Neural crest cell (in vitro differentiated cells): ENCODE measurements at regions not wholly inside any gene's neighbourhood (a gene's known extent, or its start where the extent isn't known, plus 50 kb on each side); places are given as distances from the start of the nearest gene placed in this dataset.

ENCODE experiments used
- DNase-seq: peaks from one replicate; pipeline ENCODE4 v3.0.0; 2021; ENCODE audit warnings: low read depth, mixed read lengths, low spot score
- H3K27ac Mint-ChIP-seq: one replicate; pipeline ENCODE4 v1.8.0; 2021; ENCODE audit warnings: mild to moderate bottlenecking, mixed read lengths; ENCODE audit not compliant: unreplicated experiment
- H3K27me3 Mint-ChIP-seq: 2 replicates; pipeline ENCODE4 v1.8.0; 2021; ENCODE audit warnings: low read depth, mild to moderate bottlenecking, mixed read lengths
- H3K36me3 Mint-ChIP-seq: 2 replicates; pipeline ENCODE4 v1.8.0; 2021; ENCODE audit warnings: low read depth, mild to moderate bottlenecking, mixed read lengths
- H3K4me1 Mint-ChIP-seq: 2 replicates; pipeline ENCODE4 v1.8.0; 2021; ENCODE audit warnings: mixed read lengths
- H3K4me3 Mint-ChIP-seq: one replicate; pipeline ENCODE4 v1.8.0; 2021; ENCODE audit warnings: mild to moderate bottlenecking, mixed read lengths
- H3K9me3 Mint-ChIP-seq: 2 replicates; pipeline ENCODE4 v1.8.0; 2021; ENCODE audit warnings: mixed read lengths
- TF ChIP-seq, protein P1 (sequence below): fragments of 200-600 bp; sonication (generic); conservative IDR thresholded peaks from 2 replicates; pipeline ENCODE4 v1.5.0; 2021; ENCODE audit warnings: antibody characterized with exemption, mild to moderate bottlenecking

DNA sequence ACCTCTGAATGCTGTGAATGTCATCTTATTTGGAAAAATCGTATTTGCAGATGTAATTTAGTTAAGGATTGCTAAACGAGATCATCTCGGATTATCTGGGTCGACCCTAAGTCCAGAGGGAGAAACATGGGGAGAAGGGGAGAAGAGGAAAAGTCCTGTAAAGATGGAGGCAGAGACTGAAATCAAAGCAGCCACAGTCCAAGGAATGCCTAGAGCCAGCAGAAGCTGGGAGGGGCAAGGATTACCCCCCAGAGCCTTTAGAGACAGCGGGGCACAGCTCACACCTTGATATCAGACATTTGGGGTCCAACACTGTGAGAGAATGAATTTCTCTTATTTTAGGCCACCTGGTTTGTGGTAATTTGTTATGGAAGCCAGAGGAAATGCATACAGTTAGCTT is 104.9 kb upstream of the YPEL5 start:
- TF ChIP-seq, protein P1, sequence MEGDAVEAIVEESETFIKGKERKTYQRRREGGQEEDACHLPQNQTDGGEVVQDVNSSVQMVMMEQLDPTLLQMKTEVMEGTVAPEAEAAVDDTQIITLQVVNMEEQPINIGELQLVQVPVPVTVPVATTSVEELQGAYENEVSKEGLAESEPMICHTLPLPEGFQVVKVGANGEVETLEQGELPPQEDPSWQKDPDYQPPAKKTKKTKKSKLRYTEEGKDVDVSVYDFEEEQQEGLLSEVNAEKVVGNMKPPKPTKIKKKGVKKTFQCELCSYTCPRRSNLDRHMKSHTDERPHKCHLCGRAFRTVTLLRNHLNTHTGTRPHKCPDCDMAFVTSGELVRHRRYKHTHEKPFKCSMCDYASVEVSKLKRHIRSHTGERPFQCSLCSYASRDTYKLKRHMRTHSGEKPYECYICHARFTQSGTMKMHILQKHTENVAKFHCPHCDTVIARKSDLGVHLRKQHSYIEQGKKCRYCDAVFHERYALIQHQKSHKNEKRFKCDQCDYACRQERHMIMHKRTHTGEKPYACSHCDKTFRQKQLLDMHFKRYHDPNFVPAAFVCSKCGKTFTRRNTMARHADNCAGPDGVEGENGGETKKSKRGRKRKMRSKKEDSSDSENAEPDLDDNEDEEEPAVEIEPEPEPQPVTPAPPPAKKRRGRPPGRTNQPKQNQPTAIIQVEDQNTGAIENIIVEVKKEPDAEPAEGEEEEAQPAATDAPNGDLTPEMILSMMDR = no peak
- H3K9me3 Mint-ChIP-seq = no peaks in the 10 kb centered on the region
- DNase-seq = no peak
- no peak overlapping the region for H3K27ac Mint-ChIP-seq
- H3K4me1 Mint-ChIP-seq = peaks cover 6% of the 10 kb centered on the region
- peaks cover 14% of the 10 kb centered on the region for H3K27me3 Mint-ChIP-seq
- H3K36me3 Mint-ChIP-seq = no peaks in the 10 kb centered on the region
- no peak overlapping the region for H3K4me3 Mint-ChIP-seq

DNA sequence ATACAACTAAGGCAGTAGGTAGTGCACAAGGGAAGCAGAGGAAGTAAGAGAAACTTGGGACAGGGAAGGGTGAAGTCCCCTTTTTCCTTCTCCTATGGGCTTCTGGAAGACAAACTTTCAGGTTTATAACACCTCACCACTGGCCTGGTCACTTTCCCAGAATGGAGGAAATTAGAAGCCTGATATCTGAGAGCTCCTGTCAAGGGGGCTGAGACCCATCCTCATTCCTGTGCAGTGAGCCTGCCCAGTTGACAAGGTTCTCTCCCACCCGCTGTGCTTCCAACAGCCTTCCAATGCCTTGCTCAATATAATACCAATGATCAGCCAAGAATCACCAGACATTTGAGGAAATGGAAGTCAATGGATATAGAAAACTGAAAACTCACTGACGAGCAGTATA is 100.4 kb upstream of the YPEL5 start:
- H3K27me3 Mint-ChIP-seq = peaks cover 18% of the 10 kb centered on the region
- no peak overlapping the region for H3K27ac Mint-ChIP-seq

DNA sequence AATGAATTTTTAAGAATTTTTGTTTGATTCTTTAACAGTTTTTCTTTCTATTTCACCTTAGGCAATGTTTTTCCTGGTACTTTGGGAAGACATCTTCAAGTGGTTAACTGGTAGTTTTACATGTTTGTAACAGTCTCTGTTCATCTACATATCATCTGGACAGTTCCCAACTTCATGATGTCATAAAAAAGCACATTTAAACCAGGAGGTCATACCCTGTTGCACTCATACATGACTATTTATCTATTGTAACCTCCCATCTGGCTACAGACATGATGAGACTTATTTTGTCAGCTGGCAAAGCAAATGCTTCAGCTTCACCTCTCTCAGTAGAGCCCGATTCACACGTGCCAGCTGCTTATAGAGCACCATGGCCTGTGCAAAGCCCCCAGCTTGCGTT is 99.8 kb upstream of the YPEL5 start:
- no peak for DNase-seq
- H3K36me3 Mint-ChIP-seq = no peaks in the 10 kb centered on the region
- H3K27ac Mint-ChIP-seq = no peak overlapping the region
- H3K27me3 Mint-ChIP-seq = peaks cover 22% of the 10 kb centered on the region
- H3K9me3 Mint-ChIP-seq = no peaks in the 10 kb centered on the region
- H3K4me1 Mint-ChIP-seq = no peaks in the 10 kb centered on the region
- TF ChIP-seq, protein P1 = no peak
- no peak overlapping the region for H3K4me3 Mint-ChIP-seq

More for the DNA sequence above, 100.4 kb upstream of the YPEL5 start:
- TF ChIP-seq, protein P1 = no peak
- Mint-ChIP-seq H3K4me3 (no peak overlapping the region), H3K4me1 (no peaks in the 10 kb centered on the region), H3K9me3 (no peaks in the 10 kb centered on the region), H3K36me3 (no peaks in the 10 kb centered on the region)
- DNase-seq = no peak

DNA sequence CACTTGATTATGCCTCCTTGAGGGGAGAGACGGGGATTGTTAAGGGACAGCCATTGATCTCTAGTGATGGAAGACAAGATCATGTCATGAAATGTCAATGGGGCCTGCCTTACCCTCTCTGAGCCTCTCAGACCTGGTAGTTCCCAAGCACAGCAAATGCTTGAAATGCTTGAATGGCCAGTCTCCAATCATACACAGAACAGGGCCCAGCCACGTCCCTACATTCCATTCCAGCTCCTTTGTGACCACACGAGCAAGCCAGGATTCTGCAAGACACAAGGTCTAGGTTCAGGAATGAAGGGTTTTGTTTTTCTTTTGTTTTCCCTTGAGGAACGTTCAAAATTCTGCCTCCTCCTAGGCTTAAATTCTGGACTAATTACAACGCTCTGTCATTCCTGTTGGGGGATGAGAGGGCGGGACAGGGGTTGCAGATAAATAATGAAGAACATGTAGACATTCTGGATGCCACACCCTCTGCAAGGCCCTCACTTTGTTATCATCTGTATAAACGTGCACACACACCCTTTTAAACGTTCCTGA is 98.1 kb upstream of the YPEL5 start:
- no peak overlapping the region for H3K27ac Mint-ChIP-seq
- peaks cover 29% of the 10 kb centered on the region for H3K27me3 Mint-ChIP-seq
- DNase-seq = no peak
- H3K9me3 Mint-ChIP-seq = no peaks in the 10 kb centered on the region
- H3K4me1 Mint-ChIP-seq = no peaks in the 10 kb centered on the region
- no peaks in the 10 kb centered on the region for H3K36me3 Mint-ChIP-seq
- TF ChIP-seq, protein P1 = no peak
- H3K4me3 Mint-ChIP-seq = no peak overlapping the region

DNA sequence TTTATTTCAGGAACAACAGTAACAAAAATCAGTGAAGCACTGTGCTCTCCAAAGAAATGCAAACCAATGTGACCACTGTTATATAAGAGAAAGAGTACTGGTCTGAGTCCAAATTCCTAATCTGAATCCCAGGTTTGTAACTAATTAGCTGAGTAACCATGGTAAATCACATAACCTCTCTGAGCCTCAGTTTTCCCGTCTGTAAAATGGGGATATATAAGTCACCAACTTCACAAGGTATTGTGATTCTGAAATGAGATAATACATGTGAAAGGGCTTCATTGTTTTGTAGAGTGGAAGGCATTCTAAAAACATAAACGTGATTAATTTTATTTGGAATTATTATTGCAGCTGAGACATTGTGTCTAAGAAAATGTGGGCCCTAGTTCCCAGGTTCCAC is 91.3 kb upstream of the YPEL5 start:
- no peaks in the 10 kb centered on the region for H3K4me1 Mint-ChIP-seq
- H3K27ac Mint-ChIP-seq = no peak overlapping the region
- H3K4me3 Mint-ChIP-seq = no peak overlapping the region
- DNase-seq = no peak
- TF ChIP-seq, protein P1 = no peak
- no peaks in the 10 kb centered on the region for H3K36me3 Mint-ChIP-seq
- H3K9me3 Mint-ChIP-seq = peaks cover 5% of the 10 kb centered on the region
- peaks cover 17% of the 10 kb centered on the region for H3K27me3 Mint-ChIP-seq

DNA sequence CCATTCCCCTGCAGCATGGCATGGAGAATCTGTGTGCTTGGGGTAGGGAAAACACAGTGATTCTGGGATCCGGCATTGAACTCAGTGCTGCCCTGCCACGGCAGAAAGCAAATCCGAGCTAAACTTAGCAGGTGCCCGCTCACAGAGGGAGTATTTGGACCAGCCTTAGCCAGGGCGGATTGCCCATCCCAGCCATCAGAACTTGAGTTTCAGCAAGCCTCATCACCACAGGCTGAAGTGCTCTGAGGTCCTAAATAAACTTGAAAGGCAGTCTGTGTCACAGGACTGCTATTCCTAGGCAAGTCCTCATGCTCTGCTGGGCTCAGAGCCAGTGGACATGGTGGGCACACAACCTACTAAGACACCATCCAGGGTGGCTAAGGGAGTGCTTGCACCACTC is 86.2 kb upstream of the YPEL5 start:
- H3K27ac Mint-ChIP-seq = no peak overlapping the region
- H3K27me3 Mint-ChIP-seq = no peaks in the 10 kb centered on the region

More for the DNA sequence above, 86.2 kb upstream of the YPEL5 start:
- TF ChIP-seq, protein P1 = no peak
- H3K9me3 Mint-ChIP-seq = peaks cover 10% of the 10 kb centered on the region
- no peak overlapping the region for H3K4me3 Mint-ChIP-seq
- no peaks in the 10 kb centered on the region for H3K4me1 Mint-ChIP-seq
- H3K36me3 Mint-ChIP-seq = peaks cover 2% of the 10 kb centered on the region
- no peak for DNase-seq
